H1 (cell line): ENCODE measurements at regions not wholly inside any gene's neighbourhood (a gene's known extent, or its start where the extent isn't known, plus 50 kb on each side); places are given as distances from the start of the nearest gene placed in this dataset.
A peak's percentile ranks its signal among the peaks of the same experiment; 100 is the strongest.

Experiments used
- CTCF ChIA-PET: fragments of 300-600 bp; sonication (Branson Sonifier 250); formaldehyde crosslinking; loops from one replicate; lab custom pipeline; 2021; ENCODE audit not compliant: partially characterized antibody; lab: Charles Lee
- POLR2A ChIA-PET: fragments of 300-600 bp; sonication (Branson Sonifier 250); formaldehyde crosslinking; loops from one replicate; lab custom pipeline; 2021; ENCODE audit warnings: inconsistent platforms; ENCODE audit not compliant: partially characterized antibody; lab: Charles Lee
- DNase-seq, 2 experiments: peaks; one replicate each; pipeline versions ENCODE4 v3.0.0 to v3.0.0-alpha.2; 2010 to 2022; ENCODE audit warnings: low spot score in 2 of 2, low read depth in 1 of 2, mixed read lengths in 1 of 2
- FAIRE-seq: peaks from 2 replicates; lab custom pipeline; 2011; peaks lifted over from hg19 to GRCh38; lab: Jason Lieb, UNC
- H2AFZ ChIP-seq: 2 replicates; pipeline ENCODE4 v1.8.1; 2012; ENCODE audit warnings: low read length, inconsistent platforms
- H2AK5ac ChIP-seq: 2 replicates; pipeline ENCODE4 v1.6.1; 2013; ENCODE audit warnings: low read depth, low read length
- H2BK120ac ChIP-seq: replicated peaks from 2 replicates; pipeline ENCODE3; 2013; ENCODE audit warnings: low read depth, low read length, inconsistent platforms
- H2BK12ac ChIP-seq: 2 replicates; pipeline ENCODE4 v1.6.1; 2013; ENCODE audit warnings: low read depth, low read length
- H2BK15ac ChIP-seq: 2 replicates; pipeline ENCODE4 v1.6.1; 2013; ENCODE audit warnings: low read length
- H2BK20ac ChIP-seq: 2 replicates; pipeline ENCODE4 v1.6.1; 2013; ENCODE audit warnings: low read length
- H2BK5ac ChIP-seq: 2 replicates; pipeline ENCODE4 v1.6.1; 2013; ENCODE audit warnings: low read depth, low read length
- H3K14ac ChIP-seq: 2 replicates; pipeline ENCODE4 v1.6.1; 2013; ENCODE audit warnings: inconsistent platforms; ENCODE audit not compliant: insufficient read length
- H3K18ac ChIP-seq: 2 replicates; pipeline ENCODE4 v1.6.1; 2013; ENCODE audit warnings: low read length; ENCODE audit errors: extremely low read depth
- H3K23ac ChIP-seq: 2 replicates; pipeline ENCODE4 v1.6.1; 2013; ENCODE audit warnings: inconsistent platforms; ENCODE audit not compliant: insufficient read length
- H3K23me2 ChIP-seq: 2 replicates; pipeline ENCODE4 v1.6.1; 2013; ENCODE audit warnings: low read depth, low read length
- H3K27ac ChIP-seq: 2 replicates; pipeline ENCODE4 v1.6.1; 2011; ENCODE audit warnings: low read depth, low read length, inconsistent platforms
- H3K27me3 ChIP-seq, 4 experiments: replicated peaks in 1 of 4; 1 replicate in 1 of 4; 2 replicates in 3 of 4; pipeline versions ENCODE4 v1.6.1 to v1.8.1; 2011 to 2013; ENCODE audit warnings: low read length in 3 of 4, mild to moderate bottlenecking in 3 of 4, inconsistent platforms in 2 of 4, mixed read lengths in 2 of 4, moderate library complexity in 1 of 4; ENCODE audit not compliant: control insufficient read depth in 3 of 4, insufficient read depth in 3 of 4; ENCODE audit errors: extremely low read depth in 1 of 4
- H3K36me3 ChIP-seq, 4 experiments: 2 replicates each; pipeline versions ENCODE4 v1.6.1 to v1.8.1; 2011 to 2013; ENCODE audit warnings: mild to moderate bottlenecking in 4 of 4, low read length in 3 of 4, moderate library complexity in 2 of 4, control low read depth in 1 of 4, inconsistent platforms in 1 of 4; ENCODE audit not compliant: insufficient read depth in 4 of 4, control insufficient read depth in 2 of 4
- H3K4ac ChIP-seq: replicated peaks from 2 replicates; pipeline ENCODE3; 2013; ENCODE audit warnings: low read length, low read depth, mixed read lengths, inconsistent platforms; ENCODE audit not compliant: insufficient read length
- H3K4me1 ChIP-seq, 4 experiments: replicated peaks in 1 of 4; 1 replicate in 1 of 4; 2 replicates in 3 of 4; pipeline versions ENCODE4 v1.6.1 to v1.8.1; 2011 to 2013; ENCODE audit warnings: low read length in 3 of 4, inconsistent platforms in 2 of 4, mixed read lengths in 1 of 4; ENCODE audit not compliant: insufficient read depth in 4 of 4, control insufficient read depth in 3 of 4
- H3K4me2 ChIP-seq, 2 experiments: 2 replicates each; pipeline versions ENCODE4 v1.6.1 to v1.8.1; 2011 to 2013; ENCODE audit warnings: low read depth in 2 of 2, low read length in 2 of 2, control low read depth in 1 of 2, inconsistent platforms in 1 of 2, mild to moderate bottlenecking in 1 of 2; ENCODE audit not compliant: insufficient read depth in 1 of 2
- H3K4me3 ChIP-seq, 4 experiments: fragments of 200-600, 300-600 bp in 1 of 4; sonication (generic), shearing (Covaris generic), sonication (Bioruptor Twin) in 1 of 4; 2 replicates each; pipeline versions ENCODE4 v1.5.1 to v1.8.1; 2011 to 2016; ENCODE audit warnings: low read length in 4 of 4, low read depth in 3 of 4, control low read depth in 2 of 4, inconsistent platforms in 2 of 4, mild to moderate bottlenecking in 2 of 4, mixed read lengths in 1 of 4, moderate library complexity in 1 of 4; ENCODE audit not compliant: insufficient read depth in 2 of 4; ENCODE audit errors: extremely low read depth in 1 of 4
- H3K56ac ChIP-seq: replicated peaks from 2 replicates; pipeline ENCODE3; 2013; ENCODE audit warnings: low read depth, mild to moderate bottlenecking, mixed read lengths, low read length, inconsistent platforms; ENCODE audit not compliant: insufficient read length
- H3K79me1 ChIP-seq: 2 replicates; pipeline ENCODE4 v1.6.1; 2013; ENCODE audit warnings: low read depth, low read length, control low read depth
- H3K79me2 ChIP-seq, 2 experiments: 2 replicates each; pipeline versions ENCODE4 v1.6.1 to v1.8.1; 2012 to 2013; ENCODE audit warnings: low read length in 2 of 2, mild to moderate bottlenecking in 2 of 2, inconsistent platforms in 1 of 2; ENCODE audit not compliant: insufficient read depth in 2 of 2, control insufficient read depth in 1 of 2
- H3K9ac ChIP-seq, 4 experiments: replicated peaks in 1 of 4; 1 replicate in 1 of 4; 2 replicates in 3 of 4; pipeline versions ENCODE4 v1.6.1 to v1.8.1; 2011 to 2013; ENCODE audit warnings: low read depth in 3 of 4, low read length in 3 of 4, control low read depth in 2 of 4, mild to moderate bottlenecking in 2 of 4, moderate library complexity in 2 of 4, inconsistent platforms in 1 of 4; ENCODE audit errors: extremely low read depth in 1 of 4
- H3K9me3 ChIP-seq, 2 experiments: 2 replicates each; pipeline versions ENCODE4 v1.6.1 to v1.8.1; 2012 to 2013; ENCODE audit warnings: mild to moderate bottlenecking in 2 of 2, moderate library complexity in 2 of 2, control low read depth in 1 of 2, inconsistent platforms in 1 of 2, low read depth in 1 of 2, low read length in 1 of 2, mixed read lengths in 1 of 2; ENCODE audit not compliant: insufficient read depth in 2 of 2
- H4K20me1 ChIP-seq, 2 experiments: replicated peaks in 1 of 2; 2 replicates each; pipeline versions ENCODE3 to v1.8.1; 2011 to 2013; ENCODE audit warnings: inconsistent platforms in 2 of 2, low read length in 2 of 2, mild to moderate bottlenecking in 1 of 2; ENCODE audit not compliant: insufficient read depth in 2 of 2, control insufficient read depth in 1 of 2
- H4K5ac ChIP-seq: 2 replicates; pipeline ENCODE4 v1.6.1; 2013; ENCODE audit warnings: low read length, low read depth, mixed read lengths, inconsistent platforms; ENCODE audit not compliant: insufficient read length
- H4K8ac ChIP-seq: 2 replicates; pipeline ENCODE4 v1.8.0; 2013; ENCODE audit warnings: mild to moderate bottlenecking, moderate library complexity, low read length, inconsistent platforms; ENCODE audit not compliant: insufficient read depth; ENCODE audit errors: extremely low read depth
- H4K91ac ChIP-seq: replicated peaks from 2 replicates; pipeline ENCODE3; 2013; ENCODE audit warnings: low read length, mixed read lengths, inconsistent platforms; ENCODE audit not compliant: insufficient read length
- ASH2L ChIP-seq: fragments of 200-600, 300-600 bp; sonication (generic); IDR thresholded peaks from one replicate; pipeline ENCODE4 v1.7.1; 2017; ENCODE audit warnings: low read length
- BACH1 ChIP-seq: IDR thresholded peaks from 2 replicates; pipeline ENCODE4 v1.6.1; 2012; ENCODE audit warnings: low read length, improper control_type of control experiment
- CREB1 ChIP-seq: IDR thresholded peaks from 2 replicates; pipeline ENCODE4 v1.6.1; 2012; ENCODE audit warnings: inconsistent platforms
- EGR1 ChIP-seq: IDR thresholded peaks from 2 replicates; pipeline ENCODE4 v1.6.1; 2011; ENCODE audit warnings: low read depth, low read length, borderline replicate concordance
- HDAC2 ChIP-seq, 2 experiments: fragments of 300-600 bp in 1 of 2; sonication (generic) in 1 of 2; IDR thresholded peaks; 2 replicates each; pipeline ENCODE4 v1.6.1; 2011 to 2012; ENCODE audit warnings: low read depth in 2 of 2, low read length in 2 of 2, mild to moderate bottlenecking in 2 of 2, moderate library complexity in 2 of 2, borderline replicate concordance in 1 of 2, inconsistent platforms in 1 of 2
- MAX ChIP-seq: IDR thresholded peaks from 2 replicates; pipeline ENCODE4 v1.6.1; 2012; ENCODE audit warnings: inconsistent platforms
- POLR2AphosphoS5 ChIP-seq: IDR thresholded peaks from 2 replicates; pipeline ENCODE4 v1.6.1; 2011; ENCODE audit warnings: low read depth, low read length
- RAD21 ChIP-seq, 2 experiments: IDR thresholded peaks in 1 of 2; conservative IDR thresholded peaks in 1 of 2; 2 replicates each; pipeline ENCODE4 v1.6.1; 2011; ENCODE audit warnings: low read depth in 2 of 2, low read length in 2 of 2, improper control_type of control experiment in 1 of 2, inconsistent platforms in 1 of 2, mild to moderate bottlenecking in 1 of 2, moderate library complexity in 1 of 2
- RBBP5 ChIP-seq: IDR thresholded peaks from 2 replicates; pipeline ENCODE4 v1.7.1; 2012; ENCODE audit warnings: low read depth, mild to moderate bottlenecking, inconsistent platforms, low read length, moderate library complexity, borderline replicate concordance
- SP2 ChIP-seq: IDR thresholded peaks from 2 replicates; pipeline ENCODE4 v1.6.1; 2012; ENCODE audit warnings: mild to moderate bottlenecking, low read length, inconsistent platforms
- TCF12 ChIP-seq: IDR thresholded peaks from 2 replicates; pipeline ENCODE4 v1.6.1; 2011; ENCODE audit warnings: low read depth, mild to moderate bottlenecking, low read length
- TEAD4 ChIP-seq: IDR thresholded peaks from 2 replicates; pipeline ENCODE4 v1.6.1; 2012; ENCODE audit warnings: low read depth, low read length, inconsistent platforms, mixed read lengths
- ZNF274 ChIP-seq: IDR thresholded peaks from 2 replicates; pipeline ENCODE4 v1.7.0; 2012; ENCODE audit warnings: low read length, borderline replicate concordance; ENCODE audit errors: extremely low read depth
- WGBS, 2 experiments: shearing (Covaris generic) in 1 of 2; methylation state at CpG; one replicate each; pipeline versions ENCODE4 v1.1.6 to v1.1.7; 2013 to 2015; ENCODE audit warnings: low lambda C conversion rate in 2 of 2, mixed read lengths in 2 of 2, inconsistent platforms in 1 of 2, low coverage in 1 of 2, missing lambda C conversion rate in 1 of 2; ENCODE audit not compliant: insufficient replicate concordance in 2 of 2, insufficient coverage in 1 of 2, insufficient read length in 1 of 2; ENCODE audit errors: extremely low coverage in 1 of 2, missing lambda C conversion rate in 1 of 2; 5-methylcytosine and 5-hydroxymethylcytosine counted together
- TF ChIP-seq, protein P1 (sequence below): IDR thresholded peaks from 2 replicates; pipeline ENCODE4 v1.6.1; 2011; ENCODE audit warnings: low read length, improper control_type of control experiment

DNA sequence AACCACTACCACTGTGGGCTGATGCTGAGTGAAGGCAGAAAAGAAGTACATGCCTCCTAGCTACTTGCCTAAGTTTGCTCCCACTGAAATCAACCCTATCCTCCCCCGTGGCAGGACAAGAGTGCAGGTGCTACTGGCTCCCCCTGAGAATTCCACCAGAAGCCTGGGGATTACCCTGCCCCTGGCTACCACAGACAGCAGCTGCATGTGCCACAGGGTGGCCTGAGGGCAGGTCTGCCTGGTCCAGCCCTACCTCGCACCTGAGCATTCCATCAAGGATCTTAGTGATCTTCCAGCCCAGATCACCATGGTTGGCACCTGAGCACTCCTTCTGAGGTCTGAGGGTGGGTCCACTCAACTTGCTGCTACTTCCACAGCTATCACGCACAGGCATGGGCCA is 176.4 kb upstream of the SMIM30 start:
- H4K91ac ChIP-seq, result no peak overlapping the region
- H4K5ac ChIP-seq, result no peak overlapping the region
- no peaks in the 10 kb centered on the region for H3K27me3 ChIP-seq
- H2BK5ac ChIP-seq, result no peak overlapping the region
- FAIRE-seq (no peak), DNase-seq (no peak)
- no peaks in the 10 kb centered on the region for H3K79me2 ChIP-seq
- H3K9me3 ChIP-seq, result 0 out of 4 replicates have a peak, but pooled peaks cover 0 to 5% of the 10 kb centered on the region in 2 experiments
- no peak overlapping the region for H2BK20ac ChIP-seq
- H2BK120ac ChIP-seq, result no peak overlapping the region
- no peaks in the 10 kb centered on the region for H3K4me1 ChIP-seq
- POLR2A ChIA-PET, result no interaction called here
- H3K23ac ChIP-seq, result no peak overlapping the region
- H3K4me3 ChIP-seq, result no peak overlapping the region
- H2BK15ac ChIP-seq, result no peak overlapping the region
- CTCF ChIA-PET, result interaction anchor here (1.0 kb wide), 1 partner anchor 11 kb away, joined by 4 read pairs; no protein-coding TSS in a partner anchor
- no peak overlapping the region for H3K56ac ChIP-seq
- no peak overlapping the region for H3K27ac ChIP-seq
- H3K79me1 ChIP-seq, result no peaks in the 10 kb centered on the region
- no peaks in the 10 kb centered on the region for H3K23me2 ChIP-seq
- H3K4me2 ChIP-seq, result no peak overlapping the region
- WGBS, 2 experiments, result 85% methylated on average over 3 of the region's 3 CpGs; no CpG with 5 or more reads in 1 of the 2 experiments
- peaks cover 0 to 1% of the 10 kb centered on the region in 2 experiments for H4K20me1 ChIP-seq
- no peak overlapping the region for H2BK12ac ChIP-seq
- peak overlapping the region; percentile 79 for H4K8ac ChIP-seq
- H3K9ac ChIP-seq, result no peak overlapping the region
- H2AFZ ChIP-seq, result no peak overlapping the region
- no peaks in the 10 kb centered on the region for H3K36me3 ChIP-seq
- H2AK5ac ChIP-seq, result no peak overlapping the region
- no peak overlapping the region for H3K14ac ChIP-seq
- H3K4ac ChIP-seq, result no peak overlapping the region
- no peak overlapping the region for H3K18ac ChIP-seq
- TF ChIP-seq RBBP5 (no peak), SP2 (no peak), BACH1 (no peak), ZNF274 (no peak), MAX (no peak), ASH2L (no peak), TCF12 (no peak), POLR2AphosphoS5 (no peak), HDAC2 (IDR thresholded peaks at IDR 0.05; ENCODE audit: borderline replicate concordance in 1 of 2, low read depth in 2 of 2, low read length in 2 of 2) (no peak), EGR1 (no peak), TEAD4 (no peak), RAD21 (IDR thresholded peaks at IDR 0.05 in 1 of 2, conservative IDR thresholded peaks at IDR 0.05 in 1 of 2; ENCODE audit: low read depth in 2 of 2, low read length in 2 of 2) (no peak), CREB1 (no peak)
- TF ChIP-seq, protein P1, sequence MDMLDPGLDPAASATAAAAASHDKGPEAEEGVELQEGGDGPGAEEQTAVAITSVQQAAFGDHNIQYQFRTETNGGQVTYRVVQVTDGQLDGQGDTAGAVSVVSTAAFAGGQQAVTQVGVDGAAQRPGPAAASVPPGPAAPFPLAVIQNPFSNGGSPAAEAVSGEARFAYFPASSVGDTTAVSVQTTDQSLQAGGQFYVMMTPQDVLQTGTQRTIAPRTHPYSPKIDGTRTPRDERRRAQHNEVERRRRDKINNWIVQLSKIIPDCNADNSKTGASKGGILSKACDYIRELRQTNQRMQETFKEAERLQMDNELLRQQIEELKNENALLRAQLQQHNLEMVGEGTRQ, result no peak
